ENCODE measurements at regions not wholly inside any gene's neighbourhood (a gene's known extent, or its start where the extent isn't known, plus 50 kb on each side); places are given as distances from the start of the nearest gene placed in this dataset.

- Histone ChIP-seq H3K9me3 (replicated peaks; ENCODE audit: low read length) (peaks cover 2% of the 10 kb centered on the region), H3K4me3 (ENCODE audit: low read length) (no peak overlapping the region), H3K36me3 (ENCODE audit: insufficient read depth, low read length) (no peaks in the 10 kb centered on the region), H3K9ac (ENCODE audit: low read depth, low read length) (no peak overlapping the region), H3K27me3 (ENCODE audit: control insufficient read depth, insufficient read depth, low read length) (no peaks in the 10 kb centered on the region), H3K4me1 (ENCODE audit: control insufficient read depth, insufficient read depth, low read length) (no peaks in the 10 kb centered on the region), H3K4me2 (ENCODE audit: low read length) (no peak overlapping the region)
Measured at GRCh38 chr1:187310038-187310631, 481.4 kb downstream of the PLA2G4A start.

GRCh38 chr1:187313115-187313514, 484.4 kb downstream of the PLA2G4A start:
- Histone ChIP-seq H3K27me3 (ENCODE audit: control insufficient read depth, insufficient read depth, low read length) (no peaks in the 10 kb centered on the region), H3K4me3 (ENCODE audit: low read length) (no peak overlapping the region), H3K9me3 (replicated peaks; ENCODE audit: low read length) (peaks cover 2% of the 10 kb centered on the region), H3K36me3 (ENCODE audit: insufficient read depth, low read length) (no peaks in the 10 kb centered on the region), H3K4me2 (ENCODE audit: low read length) (no peak overlapping the region), H3K4me1 (ENCODE audit: control insufficient read depth, insufficient read depth, low read length) (no peaks in the 10 kb centered on the region), H3K9ac (ENCODE audit: low read depth, low read length) (no peak overlapping the region)

GRCh38 chr1:187326557-187326956, 497.8 kb downstream of the PLA2G4A start:
- Histone ChIP-seq H3K4me2 (ENCODE audit: low read length) (no peak overlapping the region), H3K9ac (ENCODE audit: low read depth, low read length) (no peak overlapping the region), H3K9me3 (replicated peaks; ENCODE audit: low read length) (no peaks in the 10 kb centered on the region), H3K27me3 (ENCODE audit: control insufficient read depth, insufficient read depth, low read length) (no peaks in the 10 kb centered on the region), H3K4me1 (ENCODE audit: control insufficient read depth, insufficient read depth, low read length) (no peaks in the 10 kb centered on the region), H3K4me3 (ENCODE audit: low read length) (no peak overlapping the region), H3K36me3 (ENCODE audit: insufficient read depth, low read length) (no peaks in the 10 kb centered on the region)

- no peaks in the 10 kb centered on the region for H3K4me1 ChIP-seq (ENCODE audit: control insufficient read depth, insufficient read depth, low read length)
- H3K4me3 ChIP-seq (ENCODE audit: low read length) = no peak overlapping the region
- no peak overlapping the region for H3K4me2 ChIP-seq (ENCODE audit: low read length)
- no peaks in the 10 kb centered on the region for H3K36me3 ChIP-seq (ENCODE audit: insufficient read depth, low read length)
- H3K9me3 ChIP-seq (replicated peaks; ENCODE audit: low read length) = no peaks in the 10 kb centered on the region
- no peaks in the 10 kb centered on the region for H3K27me3 ChIP-seq (ENCODE audit: control insufficient read depth, insufficient read depth, low read length)
- no peak overlapping the region for H3K9ac ChIP-seq (ENCODE audit: low read depth, low read length)
Measured at GRCh38 chr1:187336441-187337168, 507.9 kb downstream of the PLA2G4A start.

- Histone ChIP-seq H3K9me3 (replicated peaks; ENCODE audit: low read length) (no peaks in the 10 kb centered on the region), H3K4me3 (ENCODE audit: low read length) (no peak overlapping the region), H3K27me3 (ENCODE audit: control insufficient read depth, insufficient read depth, low read length) (no peaks in the 10 kb centered on the region), H3K9ac (ENCODE audit: low read depth, low read length) (no peak overlapping the region), H3K36me3 (ENCODE audit: insufficient read depth, low read length) (no peaks in the 10 kb centered on the region), H3K4me1 (ENCODE audit: control insufficient read depth, insufficient read depth, low read length) (no peaks in the 10 kb centered on the region), H3K4me2 (ENCODE audit: low read length) (no peak overlapping the region)
Measured at GRCh38 chr1:187338762-187339412, 510.1 kb downstream of the PLA2G4A start.

DNA sequence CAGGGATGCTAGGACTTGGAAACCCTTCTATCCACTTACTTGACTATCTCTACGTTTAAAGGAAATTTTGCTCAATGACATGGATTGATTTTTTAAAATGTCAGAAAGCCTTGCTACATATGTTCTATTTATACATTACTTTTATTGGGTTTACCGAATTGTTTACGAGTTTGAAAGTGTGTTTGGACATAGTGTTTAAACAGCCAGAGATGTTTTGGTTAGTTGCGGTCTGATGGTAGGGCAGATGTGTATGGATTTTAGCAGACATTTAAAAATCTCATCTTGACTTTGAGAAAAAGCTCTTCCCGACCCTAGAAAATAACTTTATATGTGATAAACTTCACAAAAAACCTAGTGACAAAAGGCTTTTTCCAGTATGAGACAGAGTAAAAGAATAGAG, 513.7 kb downstream of the PLA2G4A start:
- no peaks in the 10 kb centered on the region for H3K36me3 ChIP-seq (ENCODE audit: insufficient read depth, low read length)
- H3K4me3 ChIP-seq (ENCODE audit: low read length) = no peak overlapping the region
- H3K9ac ChIP-seq (ENCODE audit: low read depth, low read length) = no peak overlapping the region
- H3K9me3 ChIP-seq (replicated peaks; ENCODE audit: low read length) = no peaks in the 10 kb centered on the region
- no peaks in the 10 kb centered on the region for H3K27me3 ChIP-seq (ENCODE audit: control insufficient read depth, insufficient read depth, low read length)
- no peaks in the 10 kb centered on the region for H3K4me1 ChIP-seq (ENCODE audit: control insufficient read depth, insufficient read depth, low read length)
- H3K4me2 ChIP-seq (ENCODE audit: low read length) = no peak overlapping the region

DNA sequence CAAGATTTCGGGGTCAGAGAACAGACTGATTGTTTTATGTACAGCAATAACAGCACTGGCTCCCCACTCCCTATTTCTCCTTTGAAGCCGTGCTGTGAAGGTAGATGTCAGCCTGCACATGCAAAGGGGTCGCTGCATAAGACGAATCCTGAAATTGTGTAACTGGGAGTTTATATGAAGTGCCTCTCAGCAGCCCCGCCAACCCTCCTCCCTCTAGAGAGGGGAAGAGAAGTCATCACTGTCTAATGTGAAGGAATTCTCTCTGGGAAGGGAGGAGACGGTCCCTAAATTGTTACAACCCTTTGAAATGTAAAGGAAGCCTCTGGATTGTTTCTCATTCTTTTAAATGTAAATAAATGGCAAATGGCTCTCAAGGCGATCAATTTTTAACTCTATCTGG, 545.3 kb downstream of the PLA2G4A start:
- Histone ChIP-seq H3K27me3 (ENCODE audit: control insufficient read depth, insufficient read depth, low read length) (no peaks in the 10 kb centered on the region), H3K9ac (ENCODE audit: low read depth, low read length) (no peak overlapping the region), H3K4me1 (ENCODE audit: control insufficient read depth, insufficient read depth, low read length) (no peaks in the 10 kb centered on the region), H3K4me3 (ENCODE audit: low read length) (no peak overlapping the region), H3K4me2 (ENCODE audit: low read length) (no peak overlapping the region), H3K36me3 (ENCODE audit: insufficient read depth, low read length) (no peaks in the 10 kb centered on the region), H3K9me3 (replicated peaks; ENCODE audit: low read length) (no peaks in the 10 kb centered on the region)

GRCh38 chr1:187374742-187375141, 546.0 kb downstream of the PLA2G4A start:
- no peak overlapping the region for H3K4me2 ChIP-seq (ENCODE audit: low read length)
- no peak overlapping the region for H3K9ac ChIP-seq (ENCODE audit: low read depth, low read length)
- no peaks in the 10 kb centered on the region for H3K27me3 ChIP-seq (ENCODE audit: control insufficient read depth, insufficient read depth, low read length)
- no peaks in the 10 kb centered on the region for H3K4me1 ChIP-seq (ENCODE audit: control insufficient read depth, insufficient read depth, low read length)
- no peak overlapping the region for H3K4me3 ChIP-seq (ENCODE audit: low read length)
- H3K9me3 ChIP-seq (replicated peaks; ENCODE audit: low read length) = no peaks in the 10 kb centered on the region
- no peaks in the 10 kb centered on the region for H3K36me3 ChIP-seq (ENCODE audit: insufficient read depth, low read length)

GRCh38 chr1:187383366-187383765, 554.6 kb downstream of the PLA2G4A start:
- Histone ChIP-seq H3K9ac (ENCODE audit: low read depth, low read length) (no peak overlapping the region), H3K36me3 (ENCODE audit: insufficient read depth, low read length) (no peaks in the 10 kb centered on the region), H3K27me3 (ENCODE audit: control insufficient read depth, insufficient read depth, low read length) (no peaks in the 10 kb centered on the region), H3K4me3 (ENCODE audit: low read length) (no peak overlapping the region), H3K4me1 (ENCODE audit: control insufficient read depth, insufficient read depth, low read length) (no peaks in the 10 kb centered on the region), H3K4me2 (ENCODE audit: low read length) (no peak overlapping the region), H3K9me3 (replicated peaks; ENCODE audit: low read length) (peaks cover 6% of the 10 kb centered on the region)

GRCh38 chr1:187384504-187384903, 555.8 kb downstream of the PLA2G4A start:
- no peaks in the 10 kb centered on the region for H3K4me1 ChIP-seq (ENCODE audit: control insufficient read depth, insufficient read depth, low read length)
- H3K27me3 ChIP-seq (ENCODE audit: control insufficient read depth, insufficient read depth, low read length) = no peaks in the 10 kb centered on the region
- peaks cover 6% of the 10 kb centered on the region for H3K9me3 ChIP-seq (replicated peaks; ENCODE audit: low read length)
- H3K36me3 ChIP-seq (ENCODE audit: insufficient read depth, low read length) = no peaks in the 10 kb centered on the region
- no peak overlapping the region for H3K9ac ChIP-seq (ENCODE audit: low read depth, low read length)
- H3K4me3 ChIP-seq (ENCODE audit: low read length) = no peak overlapping the region
- H3K4me2 ChIP-seq (ENCODE audit: low read length) = no peak overlapping the region

DNA sequence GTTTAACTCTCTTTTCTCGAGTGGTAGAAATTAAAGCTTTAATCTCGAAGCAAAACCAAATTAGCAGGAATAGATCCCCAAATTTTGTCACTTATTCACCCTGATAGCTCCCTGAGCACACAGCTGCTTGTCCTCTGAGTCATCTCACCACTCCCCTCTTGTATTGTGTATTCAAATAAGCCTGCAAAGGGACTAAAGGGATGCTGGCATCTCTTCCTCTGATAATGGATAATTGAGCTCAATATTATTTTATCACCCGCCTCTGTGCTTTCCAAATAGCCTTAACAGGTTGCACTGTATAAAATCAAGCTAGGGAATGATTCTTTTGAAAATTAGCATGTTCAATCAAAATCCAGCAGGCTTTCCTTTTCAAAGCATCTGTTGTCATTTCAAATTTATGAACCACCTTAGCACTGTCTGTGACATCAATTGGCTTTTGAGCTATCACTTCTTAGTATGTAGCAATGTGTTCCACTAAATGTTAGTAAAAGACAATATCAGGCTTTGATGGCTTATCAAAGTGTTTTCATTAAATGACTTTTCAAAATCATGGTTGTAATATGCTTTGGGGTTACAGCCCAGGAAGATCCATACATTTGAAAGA, 561.6 kb downstream of the PLA2G4A start:
- H3K27me3 ChIP-seq (ENCODE audit: control insufficient read depth, insufficient read depth, low read length) = no peaks in the 10 kb centered on the region
- no peaks in the 10 kb centered on the region for H3K4me1 ChIP-seq (ENCODE audit: control insufficient read depth, insufficient read depth, low read length)
- H3K4me3 ChIP-seq (ENCODE audit: low read length) = no peak overlapping the region
- H3K4me2 ChIP-seq (ENCODE audit: low read length) = no peak overlapping the region
- no peaks in the 10 kb centered on the region for H3K36me3 ChIP-seq (ENCODE audit: insufficient read depth, low read length)
- H3K9ac ChIP-seq (ENCODE audit: low read depth, low read length) = no peak overlapping the region
- H3K9me3 ChIP-seq (replicated peaks; ENCODE audit: low read length) = no peaks in the 10 kb centered on the region
